Superior temporal gyrus (tissue), 1 donor: ENCODE measurements at regions not wholly inside any gene's neighbourhood (a gene's known extent, or its start where the extent isn't known, plus 50 kb on each side); places are given as distances from the start of the nearest gene placed in this dataset.

ENCODE experiments used
- DNase-seq: peaks from one replicate; pipeline ENCODE4 v3.0.0-alpha.2; 2016; ENCODE audit errors: extremely low spot score

DNA sequence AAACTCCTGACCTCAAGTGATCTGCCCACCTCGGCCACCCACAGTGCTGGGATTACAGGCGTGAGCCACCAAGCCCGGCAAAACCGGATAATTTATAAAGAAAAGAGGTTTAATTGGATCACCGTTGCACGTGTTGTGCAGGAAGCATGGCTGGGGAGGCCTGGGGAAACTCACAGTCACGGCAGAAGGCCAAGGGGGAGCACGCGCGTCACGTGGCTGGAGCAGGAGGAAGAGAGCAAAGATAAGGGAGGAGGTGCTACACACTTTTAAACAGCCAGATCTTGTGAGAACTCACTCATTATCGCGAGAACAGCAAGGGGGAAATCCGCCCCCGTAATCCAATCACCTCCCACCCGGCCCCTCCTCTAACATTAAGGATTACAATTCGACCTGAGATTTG is 177.9 kb upstream of the TENM3 start:
- DNase-seq: no peak

- DNase-seq: no peak
Measured at GRCh38 chr4:182066037-182066436, 177.2 kb upstream of the TENM3 start.

DNA sequence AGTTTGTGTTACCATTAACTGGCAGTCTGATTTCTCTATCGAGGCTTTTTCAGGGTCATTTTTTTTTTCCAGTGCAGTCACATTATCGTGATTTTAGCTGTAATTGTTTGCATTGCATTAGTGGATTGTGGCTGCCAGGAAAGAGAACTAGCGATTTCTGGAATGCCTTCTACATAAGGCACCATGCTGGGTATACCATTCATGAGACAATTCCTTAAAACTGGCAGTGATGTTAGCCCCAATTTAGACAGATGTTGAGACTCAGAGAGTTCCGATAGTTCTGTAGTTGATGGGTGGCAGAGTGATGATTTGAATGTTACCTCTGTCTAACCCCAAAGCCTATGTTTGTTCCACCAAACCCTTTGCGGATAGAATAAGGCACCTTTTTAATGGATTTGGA is 175.4 kb upstream of the TENM3 start:
- DNase-seq: no peak

DNA sequence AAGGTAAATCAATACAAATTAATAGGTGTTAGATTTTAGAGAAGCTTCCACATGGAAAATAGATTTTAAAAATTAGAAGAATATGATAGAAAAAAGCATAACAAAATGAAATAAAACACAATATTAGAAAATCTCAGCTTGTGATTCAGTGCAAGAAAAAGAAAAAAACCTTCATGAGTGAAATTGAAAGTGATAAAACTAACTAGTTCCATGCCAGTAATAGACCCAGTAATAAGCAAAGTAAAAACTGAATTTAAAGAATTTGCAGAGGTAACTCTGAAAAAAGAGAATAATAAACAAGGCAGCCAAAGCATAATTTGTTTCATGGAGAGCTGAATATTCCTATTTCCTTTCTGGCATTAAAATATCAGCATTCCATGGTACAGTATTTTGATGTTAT is 174.3 kb upstream of the TENM3 start:
- DNase-seq: no peak

DNA sequence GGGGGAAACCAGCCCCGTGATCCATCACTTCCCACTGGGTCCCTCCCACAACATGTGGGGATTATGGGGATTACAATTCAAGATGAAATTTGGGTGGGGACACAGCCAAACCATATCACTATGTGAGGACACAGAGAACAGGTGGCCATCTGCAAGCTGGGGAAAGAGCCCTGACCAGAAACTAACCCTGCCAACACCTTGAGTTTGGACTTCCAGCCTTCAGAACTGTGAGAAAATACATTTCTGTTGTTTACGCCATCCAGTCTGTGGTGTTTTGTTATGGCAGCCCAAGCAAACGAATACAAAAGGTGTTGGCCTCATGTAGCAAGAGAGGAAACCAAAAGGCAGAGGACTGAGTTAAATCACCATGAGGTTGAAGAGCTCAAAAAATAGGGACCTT is 169.9 kb upstream of the TENM3 start:
- DNase-seq: no peak

DNA sequence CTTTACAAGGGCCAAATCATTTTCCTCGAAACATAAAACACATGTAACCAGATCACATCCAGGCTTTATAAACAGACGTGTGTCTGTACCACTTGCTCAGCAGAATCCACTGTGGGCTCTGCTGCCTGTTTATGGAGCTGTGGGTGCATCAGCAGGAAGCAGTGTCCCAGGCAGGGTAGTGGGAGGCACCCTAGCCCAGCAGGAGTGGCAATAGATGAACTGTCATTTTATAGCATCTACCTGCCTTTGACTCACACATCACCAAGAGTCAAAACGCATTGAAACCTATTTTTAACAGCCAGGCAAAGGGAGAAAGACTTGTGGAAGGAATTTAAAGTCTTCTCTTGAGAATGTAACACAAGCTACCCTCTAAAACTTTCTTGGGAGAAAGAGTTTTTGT is 169.1 kb upstream of the TENM3 start:
- DNase-seq: no peak

GRCh38 chr4:182074810-182075209 is 168.4 kb upstream of the TENM3 start:
- no peak for DNase-seq

GRCh38 chr4:182082910-182083309 is 160.3 kb upstream of the TENM3 start:
- no peak for DNase-seq

DNA sequence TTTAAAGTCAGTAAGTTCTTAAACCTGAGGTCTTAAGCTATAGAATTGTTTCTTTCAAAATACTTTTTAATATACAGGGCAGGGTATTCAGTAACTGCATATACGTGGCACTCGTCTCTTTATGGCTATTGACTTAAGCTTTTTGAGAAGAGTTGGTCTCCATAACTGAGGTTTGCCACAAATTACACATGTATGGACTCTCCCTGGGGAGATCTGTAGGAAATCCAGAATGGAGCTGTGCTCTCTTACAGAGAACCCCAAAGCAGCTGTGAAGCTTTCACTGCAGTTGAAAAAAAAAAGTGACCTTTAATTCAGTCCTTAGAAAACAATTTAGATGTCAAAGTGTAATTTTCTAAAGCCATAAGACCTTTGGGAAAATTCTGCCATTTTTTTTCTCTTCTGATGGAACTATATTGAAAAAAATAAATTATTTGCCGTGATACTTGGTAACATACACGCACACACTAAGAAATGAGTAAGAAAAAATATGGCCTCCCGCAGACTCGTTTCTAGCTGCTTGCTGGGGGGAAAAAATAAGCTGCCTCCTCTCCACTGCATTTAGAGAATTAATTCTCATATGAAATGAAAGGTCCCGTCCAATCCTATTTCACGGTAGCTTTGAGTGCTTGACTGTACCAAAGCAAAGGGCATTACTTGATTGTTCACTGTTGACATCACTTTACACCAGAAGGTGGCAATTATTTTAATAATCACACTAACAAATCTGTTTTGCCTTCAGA is 159.4 kb upstream of the TENM3 start:
- no peak for DNase-seq

GRCh38 chr4:182085051-182085480 is 158.1 kb upstream of the TENM3 start:
- no peak for DNase-seq

- no peak for DNase-seq
Measured at GRCh38 chr4:182089326-182089725, 153.9 kb upstream of the TENM3 start.

GRCh38 chr4:182090186-182090585 is 153.0 kb upstream of the TENM3 start:
- DNase-seq: no peak

DNA sequence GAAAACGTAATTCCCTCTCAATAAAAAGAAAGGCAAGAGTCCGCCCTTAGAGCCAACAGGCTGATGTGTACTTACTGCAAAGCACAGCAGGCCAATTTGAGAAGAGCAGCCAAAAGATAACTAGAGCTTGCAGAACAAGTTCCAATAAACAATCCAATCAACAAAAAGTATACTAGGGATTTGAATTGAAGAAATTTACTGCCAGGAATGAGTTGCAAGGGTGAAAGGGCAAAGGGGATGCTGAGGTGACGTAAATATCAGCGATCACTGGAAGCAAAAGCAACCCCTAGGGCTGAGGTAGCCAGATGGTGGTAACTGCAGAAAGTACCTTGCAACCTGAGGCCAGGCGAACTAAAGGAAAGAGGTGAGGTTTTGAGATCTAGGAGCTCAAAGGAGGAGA is 152.1 kb upstream of the TENM3 start:
- no peak for DNase-seq

GRCh38 chr4:182093431-182093831 is 149.8 kb upstream of the TENM3 start:
- DNase-seq: no peak

- DNase-seq: no peak
Measured at GRCh38 chr4:182093935-182094334, 149.3 kb upstream of the TENM3 start.

- DNase-seq: no peak
Measured at GRCh38 chr4:182101618-182102017, 141.6 kb upstream of the TENM3 start.

- DNase-seq: no peak
Measured at GRCh38 chr4:182102576-182102975, 140.6 kb upstream of the TENM3 start.

- no peak for DNase-seq
Measured at GRCh38 chr4:182103614-182104319, 139.4 kb upstream of the TENM3 start.

DNA sequence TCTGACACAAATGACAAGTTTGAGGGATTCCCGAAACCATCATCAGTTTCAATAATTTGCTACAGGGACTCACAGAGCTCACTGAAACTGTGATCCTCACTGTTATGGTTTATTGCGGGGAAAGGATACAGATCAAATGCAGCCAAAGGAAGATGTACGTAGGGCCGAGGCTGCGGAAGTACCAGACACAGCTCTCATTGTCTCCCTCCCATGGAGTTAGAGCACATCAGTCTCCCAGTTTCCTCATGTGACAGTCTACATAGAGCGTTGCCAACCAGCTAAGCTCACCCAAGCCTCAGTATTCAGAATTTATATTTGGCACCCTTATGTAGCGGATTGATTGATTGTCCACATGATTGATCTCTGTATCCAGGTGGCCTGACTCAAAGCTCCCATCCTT is 137.8 kb upstream of the TENM3 start:
- no peak for DNase-seq

DNA sequence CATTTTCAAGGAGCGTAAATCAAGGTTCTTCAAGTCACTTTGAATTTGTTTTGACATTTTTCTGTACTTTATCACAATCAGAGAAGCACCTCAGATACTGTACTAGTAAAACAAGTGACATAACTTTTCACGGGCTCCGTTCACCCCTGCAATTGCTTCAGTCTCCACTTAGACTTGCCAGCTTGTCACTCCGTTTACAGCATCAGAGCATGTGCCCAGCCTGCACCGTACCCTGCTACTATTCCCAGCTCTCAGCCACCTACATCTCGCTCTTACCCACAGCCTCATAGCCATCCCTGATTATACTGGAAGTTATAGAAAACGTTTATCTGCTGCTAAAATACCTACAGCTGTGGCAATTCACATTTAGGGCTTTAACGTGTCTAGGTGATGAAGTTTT is 135.3 kb upstream of the TENM3 start:
- DNase-seq: no peak

DNA sequence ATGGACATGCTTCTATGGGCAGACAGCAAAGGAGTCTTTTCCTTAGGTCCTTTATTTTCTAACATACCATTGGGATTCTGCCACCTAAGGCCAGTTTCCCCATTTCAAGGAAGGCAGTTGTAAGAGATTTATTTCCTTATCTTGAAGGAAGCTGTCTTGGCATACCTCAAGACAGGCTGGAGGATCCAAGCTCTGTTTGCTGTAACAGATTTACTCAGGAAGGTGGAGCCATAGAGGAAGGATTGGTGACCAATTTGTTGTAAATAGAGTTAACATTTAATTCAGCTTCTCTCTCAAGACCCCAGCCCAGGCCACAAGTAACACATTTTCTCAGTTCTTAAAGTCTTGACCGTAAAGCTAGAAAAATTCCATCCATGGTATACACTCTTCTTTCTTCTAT is 131.6 kb upstream of the TENM3 start:
- no peak for DNase-seq

- DNase-seq: no peak
Measured at GRCh38 chr4:182113779-182114178, 129.4 kb upstream of the TENM3 start.

DNA sequence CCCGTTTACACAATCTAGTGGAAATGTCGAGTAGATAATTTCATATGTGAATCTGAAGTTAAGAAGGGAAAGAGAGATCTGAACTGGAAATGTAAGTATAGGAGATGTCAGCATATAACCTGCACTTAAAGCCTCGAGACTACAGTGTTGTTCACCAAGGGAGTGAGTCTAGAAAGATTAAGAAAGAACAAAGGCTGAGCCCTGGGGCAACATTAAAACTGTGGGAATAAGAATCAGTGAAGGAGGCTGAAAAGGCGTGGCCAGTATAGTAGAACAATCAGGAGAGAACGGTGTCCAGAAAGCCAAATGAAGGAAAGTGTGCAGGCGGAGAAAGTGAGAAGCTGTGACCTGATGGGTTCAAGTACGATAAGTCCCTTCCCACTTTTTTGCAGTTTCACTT is 118.8 kb upstream of the TENM3 start:
- DNase-seq: no peak

- DNase-seq: no peak
Measured at GRCh38 chr4:182126096-182126495, 117.1 kb upstream of the TENM3 start.
